Right lobe of liver (tissue), 6 donors: ENCODE measurements at regions not wholly inside any gene's neighbourhood (a gene's known extent, or its start where the extent isn't known, plus 50 kb on each side); places are given as distances from the start of the nearest gene placed in this dataset.
"Not testable (repeated sequence)": the region's sequence is repeated elsewhere in the genome, so short reads cannot be mapped to it uniquely, and the experiment has no call there.

ENCODE experiments used
- ATAC-seq, 4 donors: fragments of 200-7000 bp; cut with Tn5 transposase; one replicate each; pipeline ENCODE4 v1.9.1; 2020; ENCODE audit warnings: mild to moderate bottlenecking in 4 of 4, moderate library complexity in 4 of 4
- DNase-seq, 3 donors: peaks; one replicate each; pipeline ENCODE4 v3.0.0-alpha.2; 2020
- H3K27ac ChIP-seq, 3 donors: fragments of 200-600 bp; one replicate each; pipeline ENCODE4 v1.8.0; 2022
- H3K27me3 ChIP-seq, 2 donors: fragments of 200-600 bp; one replicate each; pipeline ENCODE4 v1.8.0; 2022
- H3K36me3 ChIP-seq, 4 donors: fragments of 200-600 bp; sonication (generic) in 1 of 4; one replicate each; pipeline versions ENCODE4 v1.5.1 to v1.8.0; 2017 to 2022; ENCODE audit warnings: control low read depth in 1 of 4
- H3K4me1 ChIP-seq, 4 donors: fragments of 200-600 bp; sonication (generic) in 1 of 4; one replicate each; pipeline versions ENCODE4 v1.5.1 to v1.8.0; 2017 to 2022; ENCODE audit warnings: control low read depth in 1 of 4
- H3K4me3 ChIP-seq, 3 donors: fragments of 200-600 bp; one replicate each; pipeline ENCODE4 v1.8.0; 2022
- H3K9me3 ChIP-seq, 4 donors: fragments of 200-600 bp; sonication (generic) in 1 of 4; one replicate each; pipeline versions ENCODE4 v1.5.1 to v1.8.0; 2017 to 2022; ENCODE audit warnings: control low read depth in 1 of 4
- CTCF ChIP-seq, 4 donors: fragments of 200-600 bp in 3 of 4; fragments of 450-650 bp in 1 of 4; IDR thresholded peaks; one replicate each; pipeline versions ENCODE4 v1.5.1 to v1.8.0; 2016 to 2022; ENCODE audit warnings: antibody characterized with exemption in 4 of 4, mild to moderate bottlenecking in 2 of 4
- POLR2A ChIP-seq: fragments of 450-650 bp; IDR thresholded peaks from one replicate; pipeline ENCODE4 v1.6.1; 2017; ENCODE audit warnings: antibody characterized with exemption, mild to moderate bottlenecking
- WGBS: methylation state at CpG from one replicate; pipeline ENCODE4 v1.1.6; 2018; ENCODE audit warnings: low coverage, low lambda C conversion rate; ENCODE audit not compliant: insufficient coverage; ENCODE audit errors: missing lambda C conversion rate; 5-methylcytosine and 5-hydroxymethylcytosine counted together
- intact Hi-C, 2 donors: fragments of 100-400 bp; cut with DNase I; formaldehyde crosslinking; loops; one replicate each; pipeline versions ENCODE4 v1.11.2 to v1.14.1; 2022
- donor health status: DM: no; HTN: yes; CAD: no.
- donor health status: DM: no; HTN: no; CAD: no.
- donor health status: DM: no; HTN: no; CAD: no.
- donor health status: DM: no; HTN: yes; CAD: no.
- donor health status: DM: no; HTN: yes; CAD: no.

DNA sequence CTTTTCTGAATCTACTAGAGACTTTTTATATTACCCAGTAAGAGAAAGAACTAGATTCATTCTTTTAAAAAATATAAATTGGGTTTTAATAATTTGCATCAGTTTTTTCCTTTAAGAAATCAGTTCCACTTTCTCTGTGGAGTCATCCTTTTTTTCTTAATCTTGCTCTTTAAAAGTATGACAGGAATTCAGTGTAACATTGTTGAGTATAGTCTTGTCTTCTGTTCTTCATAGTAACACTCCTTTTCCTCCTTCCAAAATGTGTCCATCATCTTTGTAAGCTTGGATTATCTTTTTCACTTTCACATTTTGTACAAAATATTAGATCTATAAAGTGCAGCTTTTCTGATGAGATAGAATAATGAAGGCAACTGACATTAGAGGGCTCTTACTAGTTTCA lies 135.4 kb downstream of the HAUS1 start:
- intact Hi-C loops: no loop called here
- DNase-seq: no peak
- no peak for ATAC-seq
- H3K4me1 ChIP-seq: peaks cover 0 to 7% (median 0%) of the 10 kb centered on the region in 4 donors
- H3K9me3 ChIP-seq: no peaks in the 10 kb centered on the region
- no peak overlapping the region for H3K27ac ChIP-seq
- no peak overlapping the region for H3K4me3 ChIP-seq
- no peak for TF ChIP-seq CTCF (IDR thresholded peaks at IDR 0.05)
- TF ChIP-seq POLR2A: no peak
- H3K27me3 ChIP-seq: no peaks in the 10 kb centered on the region
- H3K36me3 ChIP-seq: no peaks in the 10 kb centered on the region

- no peaks in the 10 kb centered on the region for H3K9me3 ChIP-seq
- H3K36me3 ChIP-seq: no peaks in the 10 kb centered on the region
- peaks cover 0 to 7% (median 0%) of the 10 kb centered on the region in 4 donors for H3K4me1 ChIP-seq
- intact Hi-C loops: no loop called here
- TF ChIP-seq POLR2A: no peak
- no peak for TF ChIP-seq CTCF (IDR thresholded peaks at IDR 0.05)
- 70% methylated on average over 2 of the region's 4 CpGs for WGBS
- no peak overlapping the region for H3K27ac ChIP-seq
- ATAC-seq (no peak), DNase-seq (no peak)
- no peak overlapping the region for H3K4me3 ChIP-seq
- H3K27me3 ChIP-seq: no peaks in the 10 kb centered on the region
These were observed 135.8 kb downstream of the HAUS1 start for GRCh38 chr18:46239998-46240397.

DNA sequence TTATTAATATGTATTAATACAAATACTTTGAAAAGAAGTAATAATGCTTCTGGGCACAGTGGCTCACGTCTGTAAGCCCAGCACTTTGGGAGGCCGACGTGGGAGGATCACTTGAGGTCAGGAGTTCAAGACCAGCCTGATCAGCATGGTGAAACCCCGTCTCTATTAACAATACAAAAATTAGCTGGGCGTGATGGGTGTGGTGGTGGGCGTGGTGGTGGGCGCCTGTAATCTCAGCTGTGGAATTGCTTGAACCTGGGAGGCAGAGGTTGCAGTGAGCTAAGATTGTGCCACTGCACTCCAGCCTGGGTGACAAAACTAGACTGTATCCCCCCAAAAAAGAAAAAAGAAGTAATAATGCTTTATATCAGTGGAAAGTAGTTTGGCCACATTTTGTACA lies 137.2 kb downstream of the HAUS1 start:
- H3K4me1 ChIP-seq, DNase-seq, intact Hi-C loops, H3K4me3 ChIP-seq, H3K27ac ChIP-seq, H3K9me3 ChIP-seq, H3K27me3 ChIP-seq, H3K36me3 ChIP-seq, ATAC-seq: not testable (repeated sequence)
- WGBS: 96% methylated on average over 6 of the region's 7 CpGs

DNA sequence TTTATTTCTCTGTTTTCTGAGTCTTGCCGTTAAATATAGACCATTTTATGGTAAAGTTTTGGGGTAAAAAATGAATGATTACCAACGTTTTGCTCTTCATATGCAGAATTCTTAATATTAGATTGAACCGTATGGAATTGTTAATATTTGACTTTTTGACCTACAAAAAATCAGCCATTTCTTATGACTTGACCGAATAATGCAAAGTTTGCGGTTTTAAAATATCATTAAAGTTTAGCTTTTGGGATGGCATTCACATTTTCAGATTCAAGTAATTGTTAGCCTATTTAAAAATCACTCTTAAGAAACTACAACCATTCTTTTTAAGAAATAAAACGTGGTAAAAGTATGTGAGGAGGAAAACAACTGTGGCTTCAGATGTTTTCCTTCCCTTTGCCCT lies 138.0 kb downstream of the HAUS1 start:
- no peak overlapping the region for H3K4me3 ChIP-seq
- TF ChIP-seq POLR2A: no peak
- no peak for TF ChIP-seq CTCF (IDR thresholded peaks at IDR 0.05)
- 97% methylated on average over 6 of the region's 6 CpGs for WGBS
- H3K27me3 ChIP-seq: no peaks in the 10 kb centered on the region
- DNase-seq: no peak
- H3K36me3 ChIP-seq: no peaks in the 10 kb centered on the region
- ATAC-seq: no peak
- no peaks in the 10 kb centered on the region for H3K9me3 ChIP-seq
- intact Hi-C loops: no loop called here
- H3K4me1 ChIP-seq: no peaks in the 10 kb centered on the region
- no peak overlapping the region for H3K27ac ChIP-seq

- Histone ChIP-seq H3K36me3 (no peaks in the 10 kb centered on the region), H3K27ac (no peak overlapping the region), H3K4me3 (no peak overlapping the region), H3K27me3 (no peaks in the 10 kb centered on the region), H3K9me3 (no peaks in the 10 kb centered on the region), H3K4me1 (no peaks in the 10 kb centered on the region)
- WGBS: 0% methylated on average over 1 of the region's 1 CpG
- intact Hi-C loops: no loop called here
- ATAC-seq: no peak
- TF ChIP-seq CTCF (IDR thresholded peaks at IDR 0.05): no peak
- no peak for TF ChIP-seq POLR2A
- DNase-seq: no peak
These were observed 138.9 kb downstream of the HAUS1 start for GRCh38 chr18:46243095-46243494.
